ENCODE measurements at regions not wholly inside any gene's neighbourhood (a gene's known extent, or its start where the extent isn't known, plus 50 kb on each side); places are given as distances from the start of the nearest gene placed in this dataset.

DNA sequence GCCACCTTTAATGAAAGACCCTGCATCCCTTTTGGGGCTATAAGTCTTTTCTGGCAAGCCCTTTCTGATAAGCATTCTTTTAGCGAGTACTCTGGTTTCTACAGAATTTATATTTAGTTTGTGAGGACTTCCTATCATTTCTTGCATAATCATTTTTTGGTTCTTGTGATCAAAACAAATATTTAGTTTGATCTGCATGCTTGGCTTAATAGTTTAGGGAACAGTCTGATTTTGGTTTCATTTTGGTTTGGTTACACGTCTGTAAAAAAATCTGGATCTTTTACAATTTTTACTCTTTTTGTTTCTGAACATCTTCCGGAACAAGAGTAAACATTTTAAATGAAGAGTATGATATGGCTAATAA, 1074.4 kb downstream of the CDH9 start:
- DNase-seq, result no peak

DNA sequence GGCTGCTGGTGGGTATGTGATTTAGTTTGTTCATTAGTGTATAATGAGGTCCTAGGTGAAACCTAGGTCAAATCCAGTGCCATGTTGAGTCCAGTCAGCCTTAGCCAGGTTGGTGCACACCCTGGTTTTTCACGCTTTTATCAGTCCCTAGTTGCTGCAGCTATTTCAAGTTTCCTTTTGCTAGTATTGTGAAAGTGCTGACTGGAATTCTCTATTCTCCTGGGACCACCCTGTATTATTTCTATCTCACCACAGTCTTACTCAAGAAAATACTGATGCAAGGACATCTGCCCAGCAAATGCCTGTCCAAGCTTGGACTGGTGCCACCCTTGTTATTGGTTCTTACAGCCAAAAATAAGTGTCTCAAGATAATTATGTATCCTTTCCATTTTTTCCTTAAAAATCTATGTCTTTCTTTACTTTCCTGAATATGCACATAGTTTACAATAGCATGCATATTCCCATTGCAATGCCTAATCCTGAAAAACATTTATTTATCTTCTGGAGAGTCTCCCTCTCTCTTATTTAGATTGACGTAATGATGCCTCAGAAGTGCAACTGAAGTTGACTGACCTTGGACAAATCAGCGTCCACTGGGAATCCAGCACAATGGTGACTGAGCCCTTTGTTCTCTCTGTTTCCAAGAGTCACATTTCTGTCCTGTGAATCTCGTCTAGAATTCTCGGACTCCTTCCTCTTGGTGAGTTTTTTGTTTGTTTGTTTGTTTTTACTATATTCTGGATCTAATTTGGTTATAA, 1075.0 kb downstream of the CDH9 start:
- no peak for DNase-seq

GRCh38 chr5:25955337-25955736, 1083.0 kb downstream of the CDH9 start:
- DNase-seq, result no peak

- no peak for DNase-seq
Measured at GRCh38 chr5:25950681-25951080, 1087.7 kb downstream of the CDH9 start.

DNA sequence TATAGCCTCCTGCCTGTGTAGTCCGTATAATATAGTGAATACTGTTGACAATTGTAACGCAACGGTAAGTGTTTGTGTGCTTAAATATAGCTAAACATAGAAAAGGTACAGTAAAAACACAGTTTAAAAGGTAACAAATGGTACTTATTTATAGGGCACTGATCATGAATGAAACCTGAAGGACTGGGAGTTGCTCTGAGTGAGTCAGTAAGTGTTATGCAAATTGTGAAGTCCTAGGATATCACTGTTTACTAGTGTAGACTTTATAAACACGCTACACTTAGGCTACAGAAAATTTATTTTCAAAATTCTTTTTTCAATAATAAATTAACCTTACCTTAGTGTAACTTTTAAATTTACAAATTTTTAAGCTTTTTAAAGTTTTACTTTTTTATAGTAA, 1090.1 kb downstream of the CDH9 start:
- DNase-seq, result no peak

DNA sequence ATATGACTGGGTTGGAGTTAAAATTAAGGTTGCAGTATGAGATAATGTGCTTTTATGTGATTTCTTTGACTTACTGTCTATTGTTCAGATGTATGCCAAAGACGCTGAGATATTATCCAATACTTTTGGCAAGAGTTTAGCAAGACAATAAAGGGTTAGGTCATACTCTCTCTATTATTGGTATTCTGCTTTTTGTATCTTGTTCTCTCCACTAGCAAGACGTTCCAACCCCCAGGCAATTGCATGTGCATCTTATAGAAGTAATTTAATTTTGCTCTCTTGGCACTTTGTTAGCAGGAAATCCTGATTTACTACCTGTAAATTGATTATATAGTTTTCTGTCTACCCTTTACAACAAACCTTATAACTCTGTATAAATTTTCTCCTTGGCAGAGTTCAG, 1093.6 kb downstream of the CDH9 start:
- no peak for DNase-seq

DNA sequence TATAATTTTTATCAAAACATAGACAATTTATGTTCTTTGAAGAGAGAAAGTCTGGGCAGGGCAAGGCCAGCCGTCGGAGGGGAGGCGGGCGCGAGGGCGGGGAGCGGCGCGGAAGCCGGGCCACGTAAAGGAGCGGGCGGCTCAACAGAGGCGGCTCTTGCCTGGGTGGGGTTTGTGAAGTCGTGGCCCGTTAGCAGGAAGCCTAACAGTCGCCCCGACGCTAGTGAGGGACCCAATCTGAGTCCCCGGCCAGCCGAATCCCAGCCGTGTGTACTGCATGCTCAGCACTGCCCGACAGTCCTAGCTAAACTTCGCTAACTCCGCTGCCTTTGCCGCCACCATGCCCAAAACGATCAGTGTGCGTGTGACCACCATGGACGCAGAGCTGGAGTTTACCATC, 1129.2 kb downstream of the CDH9 start:
- DNase-seq, result no peak

- no peak for DNase-seq
Measured at GRCh38 chr5:25905646-25906045, 1132.7 kb downstream of the CDH9 start.

- DNase-seq, result no peak
Measured at GRCh38 chr5:25892211-25892610, 1146.2 kb downstream of the CDH9 start.

GRCh38 chr5:25891691-25892090, 1146.7 kb downstream of the CDH9 start:
- DNase-seq, result no peak

GRCh38 chr5:25881318-25882036, 1156.9 kb downstream of the CDH9 start:
- no peak for DNase-seq

DNA sequence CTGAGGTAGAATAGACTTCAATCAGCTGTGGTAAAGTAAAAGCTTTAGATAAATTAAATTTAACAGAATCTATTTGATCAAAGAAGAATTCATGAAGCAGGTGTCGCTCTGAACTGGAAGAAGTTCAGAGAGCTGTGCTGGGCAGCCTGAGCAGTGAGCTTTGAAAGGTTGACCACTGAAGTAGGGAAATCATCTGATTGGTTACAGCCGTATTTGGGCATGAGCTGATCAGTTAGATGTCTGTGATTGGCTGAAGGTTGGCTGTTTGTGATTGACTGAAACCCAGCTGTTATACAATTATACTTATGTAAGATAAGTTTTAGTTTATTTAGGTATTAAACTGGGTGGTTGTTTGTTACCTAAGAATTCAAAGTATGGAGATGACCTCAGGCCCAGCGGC, 1174.6 kb downstream of the CDH9 start:
- DNase-seq, result no peak

- DNase-seq, result no peak
Measured at GRCh38 chr5:25862276-25862675, 1176.1 kb downstream of the CDH9 start.

DNA sequence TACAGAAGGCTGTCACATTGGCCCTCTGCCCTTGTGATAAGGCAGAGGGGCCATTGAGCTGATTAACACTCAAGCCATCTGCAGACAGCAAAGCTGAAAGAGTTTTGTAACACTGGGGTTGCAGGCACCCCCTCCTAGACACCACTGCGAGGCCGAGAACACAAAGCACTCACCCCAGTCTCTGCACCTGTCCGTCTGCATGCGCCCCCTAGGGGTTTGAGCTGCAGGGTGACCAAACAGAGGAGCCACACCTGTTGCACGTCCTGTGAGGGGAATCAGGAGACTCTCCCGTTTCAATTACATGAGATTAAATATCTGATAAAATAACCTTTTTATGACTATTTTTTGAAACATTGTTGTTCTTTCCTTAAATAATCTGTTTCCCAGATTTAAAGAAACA, 1180.4 kb downstream of the CDH9 start:
- no peak for DNase-seq

DNA sequence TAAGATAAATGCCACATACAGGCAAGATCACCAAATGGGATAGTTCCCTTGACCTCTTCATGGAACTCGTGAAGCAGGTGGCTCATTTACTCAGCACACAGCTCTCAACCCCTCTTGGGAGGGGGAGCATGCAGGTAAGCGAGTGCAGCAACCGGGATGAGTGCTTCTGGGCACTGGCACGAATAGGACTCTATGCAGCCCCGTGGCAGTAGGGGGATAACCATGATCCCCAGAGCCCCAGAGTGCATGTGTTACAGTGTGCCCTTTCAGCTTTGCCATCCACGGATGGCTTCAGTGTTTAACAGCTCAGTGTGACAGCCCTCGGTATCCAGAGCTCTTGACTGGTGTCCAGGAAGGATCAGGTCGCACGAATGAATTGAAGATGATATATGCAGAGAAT, 1187.1 kb downstream of the CDH9 start:
- DNase-seq, result no peak

DNA sequence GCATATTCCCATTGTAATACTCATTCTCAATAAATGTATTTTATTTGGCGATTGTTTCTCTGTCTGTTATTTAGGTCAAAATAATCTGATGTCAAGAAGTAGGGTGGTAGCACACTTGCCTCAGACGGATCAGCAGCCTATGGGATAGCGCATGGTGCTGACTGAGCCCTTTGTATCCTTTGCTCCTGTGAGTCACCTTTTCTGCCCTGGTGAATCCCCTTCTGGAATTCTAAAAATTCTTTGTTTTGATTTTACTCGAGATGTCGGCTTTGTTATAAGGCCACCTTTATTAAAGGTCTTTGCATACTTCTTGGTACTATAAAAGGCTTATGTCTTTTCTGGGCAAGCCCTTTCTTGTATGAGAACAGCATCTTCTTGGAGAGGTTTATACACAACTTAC, 1187.8 kb downstream of the CDH9 start:
- no peak for DNase-seq

DNA sequence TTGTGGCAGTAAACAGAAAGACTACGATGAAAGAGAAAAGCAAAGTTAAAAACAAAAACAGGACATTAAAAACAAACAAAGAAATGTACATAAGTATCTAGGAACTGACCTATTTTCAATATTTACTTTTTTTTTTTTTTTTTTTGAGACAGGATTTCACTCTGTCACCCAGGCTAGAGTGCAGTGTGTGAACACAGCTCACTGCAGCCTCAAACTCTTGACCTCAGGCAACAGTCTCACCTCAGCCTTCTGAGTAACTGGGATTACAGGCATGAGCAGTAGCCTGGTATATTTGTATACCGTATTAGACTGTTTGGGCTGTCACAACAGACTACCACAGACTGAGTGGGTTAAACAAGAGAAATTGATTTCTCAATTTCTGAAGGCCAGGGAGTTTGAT, 1189.1 kb downstream of the CDH9 start:
- DNase-seq, result no peak

GRCh38 chr5:25823330-25823873, 1178.6 kb upstream of the CDH10 start:
- DNase-seq, result no peak

All from NCI-H2081 treated with DMSO at 0.1 percent for 48 hours (cell line).